ENCODE measurements at regions not wholly inside any gene's neighbourhood (a gene's known extent, or its start where the extent isn't known, plus 50 kb on each side); places are given as distances from the start of the nearest gene placed in this dataset.
"Not testable (repeated sequence)": the region's sequence is repeated elsewhere in the genome, so short reads cannot be mapped to it uniquely, and the experiment has no call there.

DNA sequence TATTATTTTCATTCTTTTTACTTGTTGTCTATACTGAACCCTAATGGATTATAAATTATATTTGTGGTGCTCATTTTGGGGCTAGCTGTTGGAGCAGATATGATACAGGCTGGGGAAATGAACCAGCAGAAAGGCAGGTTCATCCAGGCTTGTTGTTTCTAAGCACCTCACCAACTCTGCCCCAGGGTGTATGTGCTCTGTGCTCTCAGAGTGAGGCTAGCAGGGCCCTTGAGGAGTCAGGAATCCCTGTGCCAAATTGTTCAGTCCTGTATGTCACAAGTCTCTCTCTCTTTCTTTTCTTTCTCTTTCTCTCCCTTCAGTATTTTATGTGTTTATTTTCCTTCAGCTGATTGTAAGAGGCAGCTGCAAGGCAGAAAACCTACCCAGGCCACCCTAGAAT is 181.1 kb upstream of the DPP10 start:
- no peak for DNase-seq (ENCODE audit: low spot score)

DNA sequence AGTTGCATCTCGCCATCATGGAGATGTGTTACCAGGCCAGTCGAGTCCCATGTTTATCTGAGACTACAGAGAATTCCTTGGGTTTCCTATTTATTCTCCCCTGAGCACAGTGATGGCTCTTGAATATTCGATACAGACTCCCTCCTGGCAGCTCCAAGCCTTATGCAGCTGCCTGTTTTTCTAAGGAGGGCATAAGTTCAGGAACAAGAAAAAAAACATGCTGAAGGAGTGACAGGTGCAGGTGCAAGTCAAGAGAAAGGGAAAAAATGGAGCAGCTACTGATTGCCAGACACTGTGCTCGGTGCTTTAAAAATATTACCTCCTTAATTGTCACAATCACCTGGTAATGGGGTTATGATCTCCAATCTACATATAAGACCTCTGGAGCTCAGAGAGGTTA is 177.2 kb upstream of the DPP10 start:
- no peak for DNase-seq (ENCODE audit: low spot score)

DNA sequence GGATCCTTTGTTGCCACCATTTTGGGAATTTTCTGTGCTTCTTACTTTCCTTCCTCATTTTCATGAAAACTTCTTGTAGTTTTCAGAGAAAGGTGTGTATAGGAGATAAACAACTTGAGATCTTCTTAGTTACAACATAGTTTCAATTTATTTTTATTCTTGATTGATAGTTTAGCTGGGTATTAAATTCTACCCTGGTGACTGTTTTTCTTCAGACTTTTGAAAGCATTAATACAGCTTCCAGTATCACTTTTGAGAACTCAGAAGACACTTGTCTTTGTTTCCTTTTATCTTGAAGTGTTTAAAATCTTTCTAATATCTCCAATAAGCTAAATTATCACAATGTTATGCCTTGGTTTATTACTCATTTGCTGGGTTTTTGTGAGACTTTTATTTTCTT is 167.5 kb upstream of the DPP10 start:
- no peak for DNase-seq (ENCODE audit: low spot score)

DNA sequence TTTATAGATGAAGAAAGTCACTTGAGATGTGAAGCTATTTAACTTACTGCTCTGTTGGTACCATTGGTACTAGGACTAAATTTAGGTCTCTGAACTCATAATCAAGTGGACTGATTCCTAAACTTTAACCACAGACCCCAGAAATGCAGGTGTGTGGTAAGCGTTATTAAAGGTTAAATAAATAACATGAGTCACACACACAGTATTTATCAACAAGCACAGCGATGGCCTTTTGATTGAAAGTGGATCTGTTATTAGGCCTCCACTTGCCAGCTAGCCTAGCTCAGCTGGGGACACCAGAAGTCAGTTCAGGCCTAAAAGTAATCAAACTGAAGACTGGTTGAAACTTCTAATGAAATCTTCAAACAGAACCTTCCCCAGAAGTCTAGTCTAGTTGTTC is 161.3 kb upstream of the DPP10 start:
- no peak for DNase-seq (ENCODE audit: low spot score)

DNA sequence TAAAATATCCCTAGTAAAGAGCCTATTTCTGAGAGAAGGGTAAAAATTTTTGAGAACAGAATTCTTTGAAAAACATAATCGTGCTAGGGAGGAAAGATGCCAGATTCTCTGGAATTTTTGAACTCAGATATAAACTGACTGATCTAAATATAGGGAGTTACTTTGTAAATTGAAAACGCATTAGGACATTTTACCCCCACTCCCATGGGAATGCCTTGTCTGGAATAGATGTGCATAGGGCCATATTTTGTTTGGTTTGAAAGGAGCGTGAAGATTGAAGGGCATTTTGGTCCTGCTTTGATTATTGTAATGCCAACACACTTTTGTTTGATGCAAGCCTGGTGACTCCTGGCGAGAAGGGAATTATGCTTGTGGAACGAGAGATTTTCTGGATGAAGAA is 158.7 kb upstream of the DPP10 start:
- no peak for DNase-seq (ENCODE audit: low spot score)

DNA sequence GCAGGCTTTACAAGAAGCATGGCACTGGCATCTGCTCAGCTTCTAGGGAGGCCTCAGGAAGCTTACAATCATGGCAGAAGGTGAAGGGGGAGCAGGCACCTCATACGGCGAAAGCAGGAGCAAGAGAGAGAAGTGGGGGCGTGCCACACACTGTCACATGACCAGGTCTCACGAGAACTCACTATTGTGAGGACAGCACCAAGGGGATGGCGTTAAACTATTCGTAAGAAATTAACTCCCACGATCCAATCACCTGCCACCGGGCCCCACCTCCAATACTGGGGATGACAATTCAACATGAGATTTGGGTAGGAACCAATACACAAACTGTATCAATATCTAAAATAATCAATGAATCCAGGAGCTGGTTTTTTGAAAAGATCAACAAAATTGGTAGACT is 156.0 kb upstream of the DPP10 start:
- DNase-seq (ENCODE audit: low spot score): no peak

DNA sequence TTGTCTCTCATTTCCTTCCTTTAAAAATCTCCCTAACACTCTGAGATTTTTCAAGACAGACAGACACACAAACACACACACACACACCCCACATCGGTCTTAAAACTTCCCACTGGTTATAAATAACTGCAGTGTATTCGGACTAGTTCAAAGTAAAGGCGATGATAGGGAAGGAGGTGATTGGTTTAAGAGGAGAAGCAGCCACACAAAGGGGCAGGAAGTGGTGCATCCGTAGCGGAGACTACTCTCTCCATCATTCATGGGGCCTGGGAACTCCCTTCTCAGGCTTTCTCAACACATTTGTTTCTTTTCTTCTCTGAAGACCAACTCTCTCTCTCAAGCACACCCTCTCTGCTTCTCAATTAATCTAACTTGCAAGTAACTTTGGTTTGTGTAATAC is 149.1 kb upstream of the DPP10 start:
- DNase-seq (ENCODE audit: low spot score): no peak

DNA sequence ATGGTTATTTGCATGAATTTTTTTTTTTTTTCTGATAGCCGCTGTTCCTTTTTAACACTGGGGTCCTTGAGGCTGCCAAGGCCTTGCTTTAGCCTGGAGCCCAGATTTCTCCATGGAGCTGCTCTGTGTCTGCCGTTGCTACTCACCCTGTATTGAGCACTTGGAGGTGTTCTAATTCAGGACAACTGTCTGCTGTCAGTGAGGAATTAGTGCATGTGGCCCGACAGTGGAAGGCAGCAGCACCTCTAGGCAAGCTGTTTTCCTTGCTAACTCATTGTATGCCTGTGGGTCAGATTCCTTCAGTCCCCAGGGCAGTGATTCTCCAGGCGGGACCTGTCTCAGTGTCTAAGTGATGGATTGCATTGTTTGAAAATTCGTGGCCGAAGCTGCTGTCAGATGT is 147.7 kb upstream of the DPP10 start:
- DNase-seq (ENCODE audit: low spot score): no peak

DNA sequence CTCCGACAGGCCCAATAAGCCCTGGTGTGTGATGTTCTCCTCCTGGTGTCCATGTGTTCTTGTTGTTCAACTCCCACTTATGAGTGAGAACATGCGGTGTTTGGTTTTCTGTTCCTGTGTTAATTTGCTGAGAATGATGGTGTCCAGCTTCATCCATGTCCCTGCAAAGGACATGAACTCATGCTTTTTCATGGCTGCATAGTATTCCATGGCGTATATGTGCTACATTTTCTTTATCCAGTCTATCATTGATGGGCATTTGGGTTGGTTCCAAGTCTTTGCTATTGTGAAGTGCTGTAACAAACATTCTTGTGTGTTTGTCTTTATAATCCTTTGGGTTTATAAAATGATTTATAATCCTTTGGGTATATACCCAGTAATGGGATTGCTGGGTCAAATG is 142.1 kb upstream of the DPP10 start:
- not testable (repeated sequence) for DNase-seq (ENCODE audit: low spot score)

DNA sequence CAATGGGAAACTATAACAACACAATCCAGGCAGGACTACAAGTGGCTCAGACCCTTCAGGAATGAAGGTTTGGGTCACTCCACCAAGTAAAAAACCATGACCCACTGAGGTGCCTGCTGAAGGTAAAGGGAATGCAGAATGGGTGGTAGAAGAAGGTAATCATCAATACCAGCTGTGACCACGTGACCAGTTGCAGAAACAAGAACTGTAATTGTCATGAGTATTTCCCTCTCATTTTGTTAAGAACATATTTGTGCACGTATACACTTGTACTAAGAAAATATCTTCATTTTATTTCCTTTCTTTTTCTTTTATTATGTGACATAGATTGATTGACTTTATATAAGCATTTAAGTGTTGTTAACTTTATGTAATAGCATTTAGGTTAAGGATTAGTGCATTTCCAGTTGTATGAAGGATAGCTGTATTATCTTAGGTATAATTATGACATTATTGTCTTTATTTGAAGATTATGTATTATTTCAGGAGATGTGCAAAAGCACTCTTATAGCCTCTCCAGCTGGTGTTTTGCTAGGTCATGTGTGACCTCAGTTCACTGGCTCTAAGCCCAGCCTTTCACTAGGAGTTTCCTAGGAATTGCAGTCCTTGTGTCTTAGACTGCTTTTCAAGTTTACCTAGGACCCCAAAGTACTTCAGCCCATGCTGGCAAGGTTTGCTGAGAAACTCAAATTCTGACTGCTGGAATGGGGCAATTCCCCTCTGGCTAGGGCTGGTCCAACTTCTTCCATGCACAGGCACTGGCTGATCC is 125.7 kb upstream of the DPP10 start:
- no peak for DNase-seq (ENCODE audit: low spot score)

DNA sequence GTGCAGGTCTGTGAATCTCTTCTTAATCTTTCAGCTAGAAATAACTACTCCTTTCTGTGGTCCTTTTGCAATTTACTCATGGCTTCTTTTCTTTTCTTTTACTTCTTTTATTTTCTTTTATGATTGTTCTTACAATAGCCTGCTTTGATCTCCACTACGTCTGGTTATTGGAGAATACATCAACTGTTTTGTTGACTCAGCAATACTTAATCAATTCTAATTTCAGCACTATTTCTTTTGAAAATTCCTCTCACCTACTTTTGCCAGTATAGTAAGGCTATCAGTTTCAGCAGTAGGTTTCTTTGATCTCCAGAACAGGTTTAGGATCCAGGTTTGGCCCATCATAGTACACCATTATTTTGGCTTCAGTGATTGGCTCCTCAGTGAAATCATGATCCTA is 111.8 kb upstream of the DPP10 start:
- no peak for DNase-seq (ENCODE audit: low spot score)

DNA sequence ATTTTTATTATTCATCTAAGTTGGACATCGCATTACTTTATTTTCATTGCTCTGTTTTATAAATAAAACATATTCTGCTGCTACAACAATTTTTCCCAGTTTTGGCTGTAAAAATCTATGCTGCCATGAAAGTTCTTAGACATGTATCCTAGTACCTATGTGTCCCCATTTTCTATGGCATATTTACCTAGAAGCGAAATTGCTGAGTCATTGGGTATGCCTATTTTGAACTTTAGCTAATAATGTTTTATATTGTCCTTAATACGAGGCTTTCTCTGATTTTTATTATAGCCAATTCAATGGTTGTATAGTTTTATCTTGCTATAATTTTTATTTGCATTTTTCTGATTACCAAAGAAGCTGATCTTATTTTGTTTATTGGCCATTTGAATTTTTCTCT is 110.5 kb upstream of the DPP10 start:
- DNase-seq (ENCODE audit: low spot score): no peak

DNA sequence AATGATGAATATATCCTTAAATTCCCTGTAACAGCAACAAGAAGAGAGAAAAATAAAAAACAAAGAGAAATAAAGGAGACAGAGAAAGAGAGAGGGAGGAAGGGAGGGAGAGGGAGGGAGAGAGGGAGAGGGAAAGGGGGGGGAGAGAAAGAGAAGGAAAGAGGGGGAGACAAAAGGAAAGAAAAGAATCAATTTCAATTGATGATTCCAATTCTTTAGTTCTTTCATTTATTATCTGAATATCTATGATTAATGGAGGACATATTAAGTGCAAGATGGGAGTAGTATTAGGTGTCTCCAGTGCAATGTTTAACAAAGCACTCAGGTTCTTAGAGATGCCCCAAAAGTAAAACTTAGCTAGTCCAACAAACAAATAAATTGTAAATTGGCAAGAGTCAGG is 97.2 kb upstream of the DPP10 start:
- no peak for DNase-seq (ENCODE audit: low spot score)

DNA sequence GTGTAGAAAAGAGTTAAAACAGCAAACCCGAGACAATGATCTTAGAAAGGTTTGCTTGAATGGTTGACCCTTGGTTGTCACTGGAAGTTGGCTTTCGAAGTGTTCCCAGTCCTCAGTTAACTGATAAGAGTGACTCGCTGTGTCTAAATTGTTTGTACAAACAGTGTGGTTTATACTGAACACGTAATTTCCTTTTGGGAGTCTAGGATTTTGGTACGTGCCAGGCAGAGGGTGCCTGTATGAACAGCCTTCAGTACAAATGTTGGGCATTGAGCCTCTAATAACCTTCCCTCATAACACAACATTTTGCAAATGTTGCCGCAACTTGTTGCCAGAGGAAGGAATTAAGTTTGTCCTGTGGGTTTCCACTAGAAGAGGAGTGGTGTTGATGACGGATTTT is 95.8 kb upstream of the DPP10 start:
- DNase-seq (ENCODE audit: low spot score): no peak

DNA sequence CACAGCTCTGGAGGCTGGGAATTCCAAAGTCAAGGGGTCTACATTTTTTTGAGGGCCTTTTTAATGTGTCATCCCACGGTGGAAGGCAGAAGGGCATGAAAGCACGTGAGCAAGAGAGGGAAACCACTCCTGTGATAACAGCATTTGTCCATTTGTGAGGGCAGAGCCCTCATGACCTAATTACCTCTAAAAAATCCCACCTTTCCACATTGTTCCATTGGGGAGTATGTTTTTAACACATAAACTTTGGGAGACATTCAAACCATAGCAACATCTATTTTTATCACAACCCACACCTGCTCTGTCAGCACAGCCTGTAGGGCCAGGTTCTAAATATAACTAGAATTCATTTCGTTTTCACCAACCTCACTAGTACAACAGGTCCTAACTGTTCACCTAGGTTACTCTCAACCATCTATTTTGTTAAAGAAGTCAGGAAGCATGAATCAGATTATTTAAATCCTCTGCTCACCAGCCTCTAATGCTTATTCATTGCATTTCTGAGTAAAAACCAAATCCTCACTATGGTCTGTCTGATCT is 92.2 kb upstream of the DPP10 start:
- no peak for DNase-seq (ENCODE audit: low spot score)

DNA sequence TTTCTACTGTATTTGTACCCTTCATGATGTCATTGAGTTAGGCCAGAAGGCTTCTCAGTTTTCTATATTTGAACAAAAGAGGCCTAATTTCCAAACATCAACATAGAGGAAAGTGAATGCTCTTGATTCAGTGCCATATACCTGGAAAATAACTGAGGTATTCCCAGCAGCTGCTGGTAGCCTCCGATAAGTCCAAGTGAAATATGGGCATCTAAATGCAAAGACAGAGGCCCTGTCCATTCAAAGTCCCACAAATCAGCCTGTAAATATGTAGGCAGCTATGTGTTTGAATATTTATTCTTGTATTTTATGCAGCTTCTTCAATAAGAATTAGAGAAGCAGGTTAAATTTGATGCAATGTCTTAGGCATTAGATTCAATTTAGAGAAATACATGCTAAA is 89.5 kb upstream of the DPP10 start:
- DNase-seq (ENCODE audit: low spot score): no peak

DNA sequence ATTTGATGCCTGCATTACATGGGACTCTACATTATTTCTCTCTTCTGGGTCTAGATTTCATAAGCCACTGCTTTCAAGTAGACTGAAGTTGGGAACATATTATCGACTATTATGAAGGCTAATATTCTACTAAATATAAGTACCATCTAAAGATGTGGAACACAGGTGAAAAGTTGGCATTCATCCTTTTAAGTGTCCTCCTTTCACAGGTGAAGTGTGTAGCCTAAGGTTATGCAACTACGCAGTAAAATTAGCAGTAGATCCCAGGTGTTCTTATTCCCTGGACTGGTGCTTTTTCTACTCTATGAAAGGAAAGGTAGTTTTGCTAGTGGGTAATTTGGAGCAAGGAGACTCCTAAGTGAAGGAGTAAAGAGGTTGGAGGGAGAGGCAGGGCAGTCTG is 88.2 kb upstream of the DPP10 start:
- DNase-seq (ENCODE audit: low spot score): no peak

DNA sequence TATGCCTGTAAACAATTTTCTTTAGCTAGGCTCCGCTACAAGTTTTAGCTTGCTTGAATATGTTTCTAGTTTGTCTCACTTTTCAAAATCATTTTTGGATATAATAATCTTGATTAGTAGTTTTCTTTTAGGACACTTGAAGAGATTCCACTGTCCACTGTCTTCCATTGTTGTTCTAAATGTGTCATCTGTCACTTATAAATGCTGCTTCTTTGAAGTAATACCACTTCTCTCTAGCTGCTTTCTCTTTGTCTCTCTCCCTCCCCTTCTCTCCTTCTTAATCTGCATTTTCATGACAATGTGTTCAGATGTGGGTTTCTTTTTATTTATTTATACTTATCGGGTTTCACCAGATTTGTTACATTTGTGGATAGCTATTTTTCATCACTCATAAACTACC is 73.7 kb upstream of the DPP10 start:
- no peak for DNase-seq (ENCODE audit: low spot score)

DNA sequence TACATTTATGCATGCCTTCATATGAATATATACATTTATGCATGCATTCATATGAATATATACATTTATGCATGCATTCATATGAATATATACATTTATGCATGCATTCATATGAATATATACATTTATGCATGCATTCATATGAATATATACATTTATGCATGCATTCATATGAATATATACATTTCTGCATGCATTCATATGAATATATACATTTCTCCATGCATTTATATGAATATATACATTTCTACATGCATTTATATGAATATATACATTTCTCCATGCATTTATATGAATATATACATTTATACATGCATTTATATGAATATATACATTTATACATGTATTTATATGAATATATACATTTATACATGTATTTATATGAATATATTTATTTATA is 70.7 kb upstream of the DPP10 start:
- not testable (repeated sequence) for DNase-seq (ENCODE audit: low spot score)

DNA sequence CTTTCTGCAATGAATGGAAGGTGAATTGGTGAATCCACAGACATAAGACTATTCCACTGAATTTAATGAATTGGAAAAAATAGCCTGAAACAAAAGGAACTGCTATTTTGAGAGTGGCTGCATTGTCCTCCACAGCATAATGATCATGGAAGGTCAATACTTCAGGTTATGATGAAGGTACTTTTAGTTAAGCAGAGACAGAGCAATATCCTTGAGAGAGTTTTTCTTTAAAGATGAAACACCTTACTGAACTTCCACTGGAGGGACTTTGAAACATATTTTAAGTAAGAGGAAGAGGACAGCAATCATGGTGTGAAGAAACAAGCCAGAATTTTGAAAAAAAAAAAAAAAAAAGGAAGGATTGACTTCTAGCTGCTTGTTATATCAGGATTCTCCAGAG is 68.8 kb upstream of the DPP10 start:
- no peak for DNase-seq (ENCODE audit: low spot score)

DNA sequence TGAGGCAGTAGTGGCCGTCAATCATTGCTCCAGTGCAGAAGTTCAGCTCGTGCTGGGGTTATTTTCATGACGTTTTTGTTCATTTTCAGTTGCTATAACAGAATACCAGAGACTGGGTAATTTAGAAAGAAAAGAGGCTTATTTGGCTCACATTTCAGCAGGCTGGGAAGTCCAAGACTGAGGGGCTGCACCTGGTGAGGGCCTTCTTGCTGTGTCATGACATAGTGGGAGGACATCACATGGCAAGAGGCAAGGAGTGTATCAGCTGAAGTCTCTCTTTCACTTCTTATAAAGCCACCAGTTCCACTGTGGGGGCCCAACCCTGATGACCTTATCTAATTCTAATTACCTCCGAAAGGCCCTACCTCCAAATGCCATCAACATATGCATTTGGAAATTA is 58.0 kb upstream of the DPP10 start:
- no peak for DNase-seq (ENCODE audit: low spot score)

DNA sequence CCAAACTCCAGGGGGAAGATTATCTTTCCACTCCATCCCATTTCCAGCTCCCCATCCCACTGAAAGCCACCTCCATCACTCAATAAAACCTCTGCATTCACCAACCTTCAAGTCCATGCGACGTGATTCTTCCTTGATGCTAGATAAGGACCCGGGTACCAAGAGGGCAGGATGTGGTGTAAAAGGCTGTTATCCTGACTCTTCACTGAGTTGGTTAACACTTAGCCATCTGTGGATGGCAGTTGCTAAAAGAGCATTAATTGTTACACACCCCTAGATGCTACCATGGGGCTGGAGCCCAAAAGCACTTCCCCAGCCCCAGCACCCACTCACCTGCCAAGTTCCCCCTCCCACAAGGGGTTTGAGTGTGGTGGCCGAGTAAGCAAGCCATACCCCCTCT is 53.4 kb upstream of the DPP10 start:
- no peak for DNase-seq (ENCODE audit: low spot score)

Data from NAMALWA (cell line).